Activated T-helper 17 cell treated with anti-CD3 and anti-CD28 coated beads, Interleukin-2, amount 50 U/mL, for 72 hours (primary cell): ENCODE measurements at regions not wholly inside any gene's neighbourhood (a gene's known extent, or its start where the extent isn't known, plus 50 kb on each side); places are given as distances from the start of the nearest gene placed in this dataset.
"Not testable (repeated sequence)": the region's sequence is repeated elsewhere in the genome, so short reads cannot be mapped to it uniquely, and the experiment has no call there.

ENCODE experiments used
- ATAC-seq: fragments of 150-1000 bp; cut with Tn5 transposase; replicated peaks from 2 replicates; pipeline ENCODE4 v1.10.0; 2021; ENCODE audit warnings: mild to moderate bottlenecking, moderate library complexity
- H3K27ac Mint-ChIP-seq: one replicate; pipeline ENCODE4 v1.8.0; 2022; ENCODE audit warnings: mixed read lengths
- H3K27me3 Mint-ChIP-seq: one replicate; pipeline ENCODE4 v1.8.0; 2022; ENCODE audit warnings: mixed read lengths
- H3K36me3 Mint-ChIP-seq: one replicate; pipeline ENCODE4 v1.8.0; 2022; ENCODE audit warnings: low read depth, mild to moderate bottlenecking, mixed read lengths
- H3K4me1 Mint-ChIP-seq: one replicate; pipeline ENCODE4 v1.8.0; 2022; ENCODE audit warnings: mixed read lengths
- H3K4me3 Mint-ChIP-seq: one replicate; pipeline ENCODE4 v1.8.0; 2022; ENCODE audit warnings: mild to moderate bottlenecking, mixed read lengths
- H3K9me3 Mint-ChIP-seq: one replicate; pipeline ENCODE4 v1.8.0; 2022; ENCODE audit warnings: mixed read lengths

DNA sequence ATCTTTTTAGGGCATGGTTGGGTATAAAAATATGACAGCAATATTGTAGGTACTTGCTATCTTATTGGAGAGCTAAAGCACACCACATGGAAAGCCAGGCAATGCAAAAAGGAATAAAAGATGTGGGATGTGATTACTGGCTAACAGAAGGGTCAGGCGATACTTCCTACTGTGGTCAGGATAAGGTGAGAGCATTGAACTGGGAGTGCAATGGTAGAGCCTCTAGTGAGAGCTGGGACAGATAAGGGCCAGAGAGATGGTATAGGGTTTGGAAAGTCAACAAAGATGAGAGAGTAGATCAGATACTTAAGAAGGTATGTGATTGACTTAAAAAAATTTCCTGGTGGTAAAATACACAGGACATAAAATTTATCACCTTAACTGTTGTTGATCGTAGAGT is 160.7 kb upstream of the MAN1A1 start:
- Mint-ChIP-seq H3K27ac (no peak overlapping the region), H3K36me3 (no peaks in the 10 kb centered on the region), H3K27me3 (no peaks in the 10 kb centered on the region), H3K4me1 (no peaks in the 10 kb centered on the region), H3K4me3 (no peak overlapping the region), H3K9me3 (no peaks in the 10 kb centered on the region)
- no peak for ATAC-seq

DNA sequence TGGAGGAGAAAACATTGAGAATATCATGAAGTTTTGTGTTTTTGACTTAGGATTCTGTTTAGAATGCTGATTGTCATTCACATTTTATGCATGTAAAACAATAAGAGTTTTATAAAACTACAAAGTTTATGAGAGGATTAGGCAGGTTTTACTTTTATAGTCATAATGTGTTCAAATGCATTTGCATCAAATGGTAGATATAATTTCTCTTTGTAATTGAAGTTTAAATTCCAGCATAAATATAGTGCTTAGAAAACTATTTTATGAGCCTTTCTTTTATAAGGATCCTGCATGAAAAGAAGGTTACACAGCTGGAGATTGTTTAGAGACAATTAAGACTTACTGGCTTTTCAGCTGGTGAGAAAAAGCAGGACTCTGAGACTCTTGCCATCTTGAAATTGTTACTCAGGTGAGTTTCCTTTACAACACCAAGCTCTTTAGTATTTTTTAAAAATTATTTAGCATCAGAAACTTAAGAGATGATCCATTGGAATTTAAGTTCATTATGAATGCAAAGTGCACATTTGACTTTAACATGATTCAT is 157.1 kb upstream of the MAN1A1 start:
- ATAC-seq = no peak
- Mint-ChIP-seq H3K27ac (no peak overlapping the region), H3K27me3 (peaks cover 3% of the 10 kb centered on the region), H3K36me3 (no peaks in the 10 kb centered on the region), H3K4me3 (no peak overlapping the region), H3K4me1 (no peaks in the 10 kb centered on the region), H3K9me3 (no peaks in the 10 kb centered on the region)

DNA sequence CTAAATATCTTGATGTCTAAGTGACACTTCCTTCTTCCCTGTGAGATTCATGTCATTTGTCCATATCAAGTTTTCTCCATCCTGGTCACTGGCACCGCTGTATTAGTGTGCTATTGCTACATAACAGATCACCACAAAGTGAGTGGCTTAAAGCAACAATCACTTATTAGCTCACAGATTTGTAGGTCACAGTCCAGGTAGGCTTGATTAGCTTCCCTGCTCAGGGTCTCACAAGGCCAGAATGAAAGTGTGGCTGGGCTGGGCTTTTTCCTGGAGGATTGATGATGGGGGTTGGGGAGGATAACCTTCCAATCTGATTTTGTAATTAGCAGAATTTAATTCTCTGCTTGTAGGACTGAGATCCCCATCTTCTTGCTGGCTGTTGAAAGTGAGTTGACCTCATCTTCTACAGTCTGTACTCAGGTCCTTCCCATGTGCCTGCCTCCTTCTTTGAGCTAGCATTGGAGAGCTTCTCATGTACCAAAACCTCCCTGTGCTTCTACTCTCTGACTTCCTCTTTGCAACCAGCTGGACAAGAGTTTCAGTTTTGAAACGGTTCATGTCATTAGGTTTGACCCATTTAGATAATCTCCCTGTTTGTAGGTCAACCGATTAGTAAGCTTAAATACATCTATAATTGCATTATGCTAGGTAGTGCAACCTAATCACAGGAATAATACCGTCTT is 152.4 kb upstream of the MAN1A1 start:
- Mint-ChIP-seq H3K4me3 (no peak overlapping the region), H3K36me3 (no peaks in the 10 kb centered on the region), H3K27me3 (peaks cover 3% of the 10 kb centered on the region), H3K9me3 (no peaks in the 10 kb centered on the region), H3K4me1 (no peaks in the 10 kb centered on the region), H3K27ac (no peak overlapping the region)
- ATAC-seq = no peak

DNA sequence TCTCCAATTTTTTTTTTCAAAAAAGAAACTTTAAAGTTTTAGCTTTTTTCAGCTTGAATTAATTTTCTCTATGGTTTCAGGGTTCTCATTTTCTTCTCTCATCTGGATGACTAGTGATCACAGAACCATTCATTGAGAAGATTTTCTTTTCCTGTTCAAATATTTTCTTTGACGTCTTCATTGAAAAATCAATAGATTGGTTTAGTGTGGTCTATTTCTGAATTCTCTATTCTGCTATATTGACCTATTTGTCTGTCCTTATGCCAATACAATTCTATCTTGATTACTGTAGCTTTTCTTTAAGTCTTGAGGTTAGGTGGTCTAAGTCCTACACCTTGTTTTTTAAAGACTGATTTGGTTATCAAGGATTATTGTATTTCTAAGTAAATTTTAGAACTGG is 150.2 kb upstream of the MAN1A1 start:
- Mint-ChIP-seq H3K9me3 (no peaks in the 10 kb centered on the region), H3K4me1 (no peaks in the 10 kb centered on the region), H3K27me3 (peaks cover 3% of the 10 kb centered on the region), H3K27ac (no peak overlapping the region), H3K36me3 (no peaks in the 10 kb centered on the region), H3K4me3 (no peak overlapping the region)
- ATAC-seq = no peak

DNA sequence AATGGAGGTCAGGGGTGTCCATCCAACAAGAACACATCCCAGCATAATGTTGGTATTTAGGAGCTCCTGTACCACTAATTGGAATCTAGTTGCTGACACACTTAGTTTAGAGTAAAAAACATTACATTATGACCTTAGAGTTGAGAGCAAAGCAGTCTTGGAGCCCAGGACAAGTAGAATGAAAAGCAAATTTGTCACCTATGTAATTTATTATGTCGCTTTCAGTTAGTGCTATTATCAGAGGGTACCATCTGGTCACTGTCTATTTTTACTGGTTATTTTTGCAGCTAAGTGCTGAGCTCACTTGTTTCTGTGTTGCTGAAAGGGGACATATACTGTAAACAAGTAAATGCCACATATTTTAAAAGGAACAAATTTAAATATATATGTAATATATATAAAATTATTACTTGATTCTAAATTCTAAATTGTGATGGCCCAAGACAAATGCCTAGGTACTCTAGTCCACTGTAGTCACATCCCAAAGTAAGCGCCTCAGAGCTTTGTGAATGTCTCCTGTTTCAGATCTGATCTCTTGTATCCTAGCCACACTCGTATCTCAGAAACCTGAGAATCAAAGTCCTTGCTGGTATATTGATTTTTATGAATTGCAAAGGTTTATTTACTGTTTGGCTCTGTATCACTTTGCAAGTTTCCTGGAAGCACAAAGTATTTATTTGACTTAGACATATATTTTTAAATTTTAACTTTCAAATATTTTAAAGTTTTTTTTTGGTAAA is 148.6 kb upstream of the MAN1A1 start:
- H3K36me3 Mint-ChIP-seq = no peaks in the 10 kb centered on the region
- peaks cover 3% of the 10 kb centered on the region for H3K27me3 Mint-ChIP-seq
- H3K9me3 Mint-ChIP-seq = no peaks in the 10 kb centered on the region
- H3K27ac Mint-ChIP-seq = no peak overlapping the region
- H3K4me3 Mint-ChIP-seq = no peak overlapping the region
- no peak for ATAC-seq
- H3K4me1 Mint-ChIP-seq = no peaks in the 10 kb centered on the region

DNA sequence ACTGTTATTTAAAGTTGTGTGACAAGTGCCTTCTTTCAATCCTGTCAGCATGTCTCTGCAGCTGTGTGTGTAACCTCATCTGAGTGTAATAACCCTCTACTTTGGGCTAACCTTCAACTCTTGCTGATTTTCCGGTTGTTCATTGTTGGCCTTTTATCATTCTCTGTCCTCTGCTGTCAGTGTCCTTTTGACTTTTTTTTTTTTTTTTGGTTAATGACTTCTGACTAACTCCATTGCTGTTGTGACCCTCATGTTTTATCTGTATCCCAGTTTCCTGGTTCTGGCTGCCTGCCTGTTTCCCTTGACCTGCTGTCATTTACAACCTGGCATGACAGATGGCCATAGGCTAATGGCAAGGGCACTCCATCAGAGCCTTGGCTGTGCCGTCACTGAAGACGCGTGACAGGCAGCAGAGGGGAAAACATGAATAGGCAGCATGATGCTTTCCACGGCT is 145.7 kb upstream of the MAN1A1 start:
- Mint-ChIP-seq H3K27me3 (no peaks in the 10 kb centered on the region), H3K4me3 (no peak overlapping the region), H3K36me3 (no peaks in the 10 kb centered on the region), H3K9me3 (no peaks in the 10 kb centered on the region), H3K27ac (no peak overlapping the region), H3K4me1 (no peaks in the 10 kb centered on the region)
- no peak for ATAC-seq

DNA sequence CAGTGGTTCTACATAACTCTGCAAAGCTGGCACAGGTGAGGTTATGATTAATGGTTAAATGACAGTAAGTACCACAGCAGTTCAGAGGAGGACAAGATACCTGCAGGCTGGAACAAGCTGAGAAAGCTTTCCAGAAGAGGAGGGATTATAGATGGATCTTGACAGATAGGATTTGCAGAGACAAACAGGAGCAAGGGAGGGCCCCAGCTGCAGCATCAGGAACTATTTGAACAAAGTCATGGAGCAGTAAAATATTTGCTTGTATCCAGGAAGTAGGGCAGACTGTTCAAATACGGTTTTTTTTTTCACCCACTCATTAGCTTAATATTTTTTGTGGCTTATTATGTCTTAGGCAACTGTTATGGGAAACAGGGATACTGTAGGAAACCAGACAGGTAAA is 144.4 kb upstream of the MAN1A1 start:
- H3K9me3 Mint-ChIP-seq = peaks cover 3% of the 10 kb centered on the region
- H3K27ac Mint-ChIP-seq = no peak overlapping the region
- H3K4me3 Mint-ChIP-seq = no peak overlapping the region
- no peak for ATAC-seq
- H3K36me3 Mint-ChIP-seq = no peaks in the 10 kb centered on the region
- H3K27me3 Mint-ChIP-seq = no peaks in the 10 kb centered on the region
- no peaks in the 10 kb centered on the region for H3K4me1 Mint-ChIP-seq

DNA sequence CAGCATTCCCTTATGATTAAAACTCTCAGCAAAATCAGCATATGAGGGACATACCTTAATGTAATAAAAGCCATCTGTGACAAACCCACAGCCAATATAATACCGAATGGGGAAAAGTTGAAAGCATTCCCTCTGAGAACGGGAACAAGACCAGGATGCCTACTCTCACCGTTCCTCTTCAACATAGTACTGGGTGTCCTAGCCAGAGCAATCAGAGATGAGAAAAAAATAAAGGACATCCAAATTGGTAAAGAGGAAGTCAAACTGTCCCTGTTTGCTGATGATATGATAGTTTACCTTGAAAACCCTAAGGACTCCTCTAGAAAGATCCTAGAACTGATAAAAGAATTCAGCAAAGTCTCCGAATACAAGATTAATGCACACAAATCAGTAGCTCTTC is 141.6 kb upstream of the MAN1A1 start:
- ATAC-seq, H3K9me3 Mint-ChIP-seq, H3K27me3 Mint-ChIP-seq, H3K36me3 Mint-ChIP-seq, H3K4me1 Mint-ChIP-seq, H3K4me3 Mint-ChIP-seq, H3K27ac Mint-ChIP-seq: not testable (repeated sequence)

DNA sequence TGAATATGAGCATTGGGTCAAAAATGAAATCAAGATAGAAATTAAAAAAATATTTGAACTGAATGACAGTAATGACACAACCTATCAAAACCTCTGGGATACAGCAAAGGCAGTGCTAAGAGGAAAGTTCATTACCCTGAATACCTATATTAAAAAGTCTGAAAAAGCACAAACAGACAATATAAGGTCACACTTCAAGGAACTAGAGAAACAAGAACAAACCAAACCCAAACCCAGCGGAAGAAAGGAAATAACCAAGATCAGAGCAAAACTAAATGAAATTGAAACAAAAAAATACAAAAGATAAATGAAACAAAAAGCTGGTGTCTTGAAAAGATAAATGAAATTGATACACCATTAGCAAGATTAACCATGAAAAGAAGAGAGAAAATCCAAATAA is 140.5 kb upstream of the MAN1A1 start:
- H3K36me3 Mint-ChIP-seq, H3K4me1 Mint-ChIP-seq, H3K27ac Mint-ChIP-seq, H3K4me3 Mint-ChIP-seq, H3K9me3 Mint-ChIP-seq, ATAC-seq, H3K27me3 Mint-ChIP-seq: not testable (repeated sequence)

DNA sequence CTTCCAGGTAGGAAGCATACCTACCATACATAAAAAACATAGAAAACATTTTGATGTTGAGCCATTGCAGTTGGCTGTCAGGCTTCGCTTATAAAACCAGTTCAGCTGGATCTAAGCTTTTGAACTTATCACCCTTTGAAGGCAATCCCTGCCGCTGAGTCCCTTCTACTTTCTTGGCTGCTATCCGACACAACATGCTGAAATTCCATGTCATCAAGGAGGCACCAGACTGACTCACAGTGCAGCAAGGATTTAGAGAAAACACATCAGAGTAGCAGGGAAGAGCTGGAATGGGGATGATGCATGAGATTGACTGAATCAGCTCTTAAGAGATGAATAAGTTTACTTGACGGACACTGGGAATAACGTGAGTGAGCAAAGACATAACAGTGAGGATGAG is 135.0 kb upstream of the MAN1A1 start:
- no peak overlapping the region for H3K27ac Mint-ChIP-seq
- peaks cover 4% of the 10 kb centered on the region for H3K27me3 Mint-ChIP-seq
- no peak for ATAC-seq
- no peaks in the 10 kb centered on the region for H3K4me1 Mint-ChIP-seq
- H3K36me3 Mint-ChIP-seq = no peaks in the 10 kb centered on the region
- H3K9me3 Mint-ChIP-seq = peaks cover 7% of the 10 kb centered on the region
- H3K4me3 Mint-ChIP-seq = no peak overlapping the region

DNA sequence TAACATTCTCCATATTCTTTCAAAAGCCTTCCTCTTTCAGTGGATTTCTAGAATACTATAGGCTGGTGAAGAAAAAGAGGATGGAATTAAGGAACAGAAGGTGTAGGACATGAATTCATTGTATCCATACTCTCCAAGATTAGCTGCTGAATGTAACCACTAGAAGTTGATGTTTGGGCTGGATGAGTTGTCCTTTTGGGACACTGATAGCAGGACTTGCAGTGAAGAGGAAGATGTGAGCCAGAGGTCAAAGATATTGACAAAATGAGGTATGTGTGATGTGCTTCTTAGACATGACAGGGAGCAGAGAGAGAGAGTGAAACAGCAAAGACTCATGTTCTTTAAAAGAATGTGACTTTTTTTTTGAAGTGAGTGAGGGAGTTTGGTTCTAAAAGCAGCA is 134.3 kb upstream of the MAN1A1 start:
- peaks cover 4% of the 10 kb centered on the region for H3K9me3 Mint-ChIP-seq
- H3K4me3 Mint-ChIP-seq = no peak overlapping the region
- H3K27me3 Mint-ChIP-seq = peaks cover 4% of the 10 kb centered on the region
- ATAC-seq = no peak
- H3K27ac Mint-ChIP-seq = no peak overlapping the region
- no peaks in the 10 kb centered on the region for H3K4me1 Mint-ChIP-seq
- no peaks in the 10 kb centered on the region for H3K36me3 Mint-ChIP-seq

DNA sequence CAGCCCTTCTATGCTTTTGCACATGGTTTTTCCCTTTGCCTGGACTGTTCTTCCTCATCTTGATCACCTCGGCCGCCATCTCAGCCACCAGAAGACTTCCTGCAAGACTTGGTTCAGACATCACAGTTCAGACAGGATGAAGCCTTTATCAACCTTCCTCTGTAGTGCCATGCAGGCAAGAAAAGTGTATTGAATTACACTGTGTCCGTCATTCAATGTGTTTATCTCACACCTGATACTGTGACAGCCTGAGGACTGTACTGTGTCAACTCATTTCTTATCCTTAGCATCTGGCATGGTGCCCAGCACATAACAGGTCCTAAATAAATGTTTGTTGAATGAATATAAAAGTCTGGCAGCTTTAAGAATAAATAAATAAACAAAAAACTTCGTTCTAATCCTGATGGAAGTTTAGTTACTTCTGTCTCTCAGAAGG is 133.3 kb upstream of the MAN1A1 start:
- no peaks in the 10 kb centered on the region for H3K4me1 Mint-ChIP-seq
- H3K9me3 Mint-ChIP-seq = peaks cover 4% of the 10 kb centered on the region
- H3K27ac Mint-ChIP-seq = no peak overlapping the region
- H3K4me3 Mint-ChIP-seq = no peak overlapping the region
- ATAC-seq = no peak
- no peaks in the 10 kb centered on the region for H3K36me3 Mint-ChIP-seq
- H3K27me3 Mint-ChIP-seq = peaks cover 4% of the 10 kb centered on the region

DNA sequence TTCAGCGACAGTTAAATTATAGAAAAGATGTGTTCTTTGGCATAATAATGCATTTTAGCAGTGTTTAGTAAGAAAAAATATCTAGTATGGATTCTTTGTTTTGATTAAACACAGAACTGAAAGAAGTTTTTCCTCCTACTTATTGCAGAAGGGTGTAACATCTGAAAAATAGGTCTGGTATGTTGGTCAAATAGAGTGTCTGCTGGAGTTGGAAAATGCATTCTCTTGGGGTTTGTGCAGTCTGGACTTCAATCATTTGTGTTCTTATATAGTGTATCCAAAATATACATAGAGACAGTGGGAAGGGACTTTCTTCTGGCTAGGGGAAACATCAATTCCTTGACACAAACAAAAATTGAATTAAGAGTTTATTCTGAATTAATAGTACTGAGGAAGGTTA is 132.4 kb upstream of the MAN1A1 start:
- no peaks in the 10 kb centered on the region for H3K36me3 Mint-ChIP-seq
- H3K9me3 Mint-ChIP-seq = no peaks in the 10 kb centered on the region
- H3K27ac Mint-ChIP-seq = no peak overlapping the region
- no peak overlapping the region for H3K4me3 Mint-ChIP-seq
- no peaks in the 10 kb centered on the region for H3K4me1 Mint-ChIP-seq
- peaks cover 4% of the 10 kb centered on the region for H3K27me3 Mint-ChIP-seq
- no peak for ATAC-seq

DNA sequence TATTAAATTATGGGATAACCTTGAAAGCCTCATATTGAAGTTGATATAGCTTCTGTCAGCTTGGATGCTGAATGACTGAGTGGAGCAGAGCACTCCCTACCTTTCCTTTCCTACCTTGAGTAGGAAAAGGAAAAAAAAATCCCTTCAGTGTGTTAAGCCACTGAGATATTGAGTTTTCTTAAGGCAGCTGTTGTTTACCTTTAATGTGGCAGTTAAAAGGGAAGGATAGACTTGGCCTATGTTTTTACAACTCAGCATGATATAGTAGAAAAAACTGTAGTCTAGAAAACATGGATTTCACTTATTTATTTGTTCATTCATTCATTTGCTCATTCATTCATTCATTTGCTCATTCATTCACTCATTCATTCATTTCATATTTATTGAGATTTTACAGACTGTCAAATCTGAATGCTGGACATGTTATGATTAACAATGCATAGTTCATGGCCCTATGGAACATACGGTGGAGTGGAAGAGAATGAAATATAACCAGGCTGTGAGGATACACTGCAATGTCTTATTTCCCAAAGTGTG is 131.5 kb upstream of the MAN1A1 start:
- Mint-ChIP-seq H3K36me3 (no peaks in the 10 kb centered on the region), H3K27ac (no peak overlapping the region), H3K9me3 (no peaks in the 10 kb centered on the region), H3K27me3 (peaks cover 2% of the 10 kb centered on the region), H3K4me3 (no peak overlapping the region), H3K4me1 (no peaks in the 10 kb centered on the region)
- no peak for ATAC-seq
